Activated CD8-positive, alpha-beta memory T cell treated with anti-CD3 and anti-CD28 coated beads, Interleukin-2, amount 50 U/mL, for 24 hours (primary cell): ENCODE measurements at regions not wholly inside any gene's neighbourhood (a gene's known extent, or its start where the extent isn't known, plus 50 kb on each side); places are given as distances from the start of the nearest gene placed in this dataset.

Experiments used
- DNase-seq: peaks from one replicate; pipeline ENCODE4 v3.0.0-alpha.2; 2020; ENCODE audit errors: extremely low read depth

- DNase-seq = no peak
Observed at GRCh38 chr14:95442016-95442632, 74.3 kb downstream of the SYNE3 start.

GRCh38 chr14:95440951-95441350 is 75.5 kb downstream of the SYNE3 start:
- no peak for DNase-seq

- DNase-seq = no peak
Observed at GRCh38 chr14:95440496-95440895, 76.0 kb downstream of the SYNE3 start.

- no peak for DNase-seq
Observed at GRCh38 chr14:95439881-95440280, 76.6 kb downstream of the SYNE3 start.

- no peak for DNase-seq
Observed at GRCh38 chr14:95437715-95438114, 78.7 kb downstream of the SYNE3 start.

GRCh38 chr14:95436354-95436753 is 80.1 kb downstream of the SYNE3 start:
- no peak for DNase-seq

GRCh38 chr14:95434121-95434520 is 82.3 kb downstream of the SYNE3 start:
- no peak for DNase-seq

- no peak for DNase-seq
Observed at GRCh38 chr14:95433094-95433478, 83.4 kb downstream of the SYNE3 start.

- no peak for DNase-seq
Observed at GRCh38 chr14:95432144-95433093, 84.0 kb downstream of the SYNE3 start.

- no peak for DNase-seq
Observed at GRCh38 chr14:95431199-95432143, 85.0 kb downstream of the SYNE3 start.

GRCh38 chr14:95428557-95428956 is 87.9 kb downstream of the SYNE3 start:
- no peak for DNase-seq

GRCh38 chr14:95426116-95426475 is 90.4 kb downstream of the SYNE3 start:
- no peak for DNase-seq

GRCh38 chr14:95425369-95426115 is 90.9 kb downstream of the SYNE3 start:
- DNase-seq = no peak

GRCh38 chr14:95424529-95424928 is 91.9 kb downstream of the SYNE3 start:
- DNase-seq = no peak

GRCh38 chr14:95421741-95422140 is 94.7 kb downstream of the SYNE3 start:
- no peak for DNase-seq

- DNase-seq = no peak
Observed at GRCh38 chr14:95420060-95420459, 96.4 kb downstream of the SYNE3 start.

- no peak for DNase-seq
Observed at GRCh38 chr14:95419569-95419968, 96.9 kb downstream of the SYNE3 start.

- no peak for DNase-seq
Observed at GRCh38 chr14:95418858-95419257, 97.6 kb downstream of the SYNE3 start.

- DNase-seq = no peak
Observed at GRCh38 chr14:95417492-95417891, 97.8 kb upstream of the CLMN start.

- no peak for DNase-seq
Observed at GRCh38 chr14:95415993-95416392, 96.3 kb upstream of the CLMN start.
